K562 (cell line): ENCODE measurements at regions not wholly inside any gene's neighbourhood (a gene's known extent, or its start where the extent isn't known, plus 50 kb on each side); places are given as distances from the start of the nearest gene placed in this dataset.

Experiments used
- ATF1 ChIP-seq, 2 experiments: fragments of 450-650 bp in 1 of 2; IDR thresholded peaks; 2 replicates each; pipeline ENCODE4 v1.6.1; 2016; ENCODE audit warnings: missing compliant biosample characterization in 1 of 2, missing genetic modification characterization in 1 of 2
- CTCF ChIP-seq, 3 experiments: IDR thresholded peaks in 2 of 3; conservative IDR thresholded peaks in 1 of 3; 2 replicates each; pipeline ENCODE4 v1.5.1; 2011 to 2012; ENCODE audit warnings: low read length in 3 of 3, mild to moderate bottlenecking in 3 of 3, control low read depth in 2 of 3, improper control_type of control experiment in 1 of 3, inconsistent platforms in 1 of 3, low read depth in 1 of 3, mixed read lengths in 1 of 3, moderate library complexity in 1 of 3; ENCODE audit not compliant: insufficient read depth in 2 of 3
- EZH2 ChIP-seq: IDR thresholded peaks from 2 replicates; pipeline ENCODE4 v1.6.1; 2012; ENCODE audit warnings: low read depth, mild to moderate bottlenecking, inconsistent platforms, low read length, borderline replicate concordance
- NBN ChIP-seq: fragments of 450-650 bp; IDR thresholded peaks from 2 replicates; pipeline ENCODE4 v1.6.1; 2016; ENCODE audit warnings: low read depth, mild to moderate bottlenecking
- NR2C2 ChIP-seq, 2 experiments: fragments of 200-800 bp in 1 of 2; sonication (Bioruptor generic) in 1 of 2; sonication (generic) in 1 of 2; formaldehyde crosslinking in 1 of 2; IDR thresholded peaks; 2 replicates each; pipeline versions ENCODE4 v1.6.1 to v1.8.0; 2016 to 2022; ENCODE audit warnings: mild to moderate bottlenecking in 1 of 2, missing compliant biosample characterization in 1 of 2, missing genetic modification characterization in 1 of 2, missing genetic modification reagents in 1 of 2
- POLR2AphosphoS2 ChIP-seq: IDR thresholded peaks from 2 replicates; pipeline ENCODE4 v1.6.1; 2012; ENCODE audit warnings: low read length, improper control_type of control experiment
- ZNF263 ChIP-seq: sonication (generic); formaldehyde crosslinking; IDR thresholded peaks from 2 replicates; pipeline ENCODE4 v1.8.0; 2022; ENCODE audit warnings: mild to moderate bottlenecking, missing genetic modification reagents, borderline replicate concordance

- no peak for TF ChIP-seq ZNF263 (CRISPR knock-in tag)
- no peak for TF ChIP-seq CTCF (IDR thresholded peaks at IDR 0.05 in 2 of 3, conservative IDR thresholded peaks at IDR 0.05 in 1 of 3; ENCODE audit: insufficient read depth in 2 of 3, low read depth in 1 of 3, low read length in 3 of 3)
- TF ChIP-seq NR2C2 (CRISPR knock-in tag; IDR thresholded peaks at IDR 0.05), result no peak
- no peak for TF ChIP-seq NR2C2 (tag; IDR thresholded peaks at IDR 0.05)
- no peak for TF ChIP-seq POLR2AphosphoS2
- TF ChIP-seq NBN, result no peak
- TF ChIP-seq ATF1 (CRISPR knock-in tag; IDR thresholded peaks at IDR 0.05), result no peak
- no peak for TF ChIP-seq ATF1 (tag; IDR thresholded peaks at IDR 0.05)
- TF ChIP-seq EZH2, result no peak
These were observed 674.3 kb upstream of the ZWINT start for GRCh38 chr10:57035310-57035709.
